ENCODE measurements at regions not wholly inside any gene's neighbourhood (a gene's known extent, or its start where the extent isn't known, plus 50 kb on each side); places are given as distances from the start of the nearest gene placed in this dataset.

DNA sequence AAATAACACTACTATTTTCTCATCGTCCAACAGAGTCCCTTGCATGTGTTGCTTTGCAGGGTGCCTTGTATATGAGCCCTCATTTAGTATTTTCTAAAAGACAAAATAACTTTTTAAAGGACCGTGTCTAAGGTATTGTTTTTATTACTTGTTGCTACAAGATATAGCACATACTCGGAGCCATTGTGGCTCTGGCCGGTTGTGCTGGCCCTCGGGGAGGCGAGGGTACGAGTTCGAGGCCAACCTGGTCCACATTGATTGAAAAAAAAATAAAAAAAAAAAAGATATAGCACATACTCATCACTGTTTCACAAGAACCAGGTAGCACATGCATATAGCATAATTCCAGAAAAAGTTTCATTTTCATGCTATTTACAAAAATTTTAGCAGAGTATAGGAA lies 869.2 kb downstream of the MRPL39 start:
- Histone ChIP-seq H4K91ac (replicated peaks; ENCODE audit: insufficient read length, low read length) (no peak overlapping the region), H3K23ac (ENCODE audit: insufficient read length) (no peak overlapping the region), H3K4me2 (ENCODE audit: insufficient read depth in 1 of 2, low read depth in 2 of 2, low read length in 2 of 2) (no peak overlapping the region), H2BK5ac (ENCODE audit: low read depth, low read length) (no peak overlapping the region), H2BK12ac (ENCODE audit: low read depth, low read length) (no peak overlapping the region), H3K56ac (replicated peaks; ENCODE audit: insufficient read length, low read depth, low read length) (no peak overlapping the region), H3K9ac (replicated peaks in 1 of 4; ENCODE audit: extremely low read depth in 1 of 4, low read depth in 3 of 4, low read length in 3 of 4) (no peak overlapping the region), H4K20me1 (replicated peaks in 1 of 2; ENCODE audit: control insufficient read depth in 1 of 2, insufficient read depth in 2 of 2, low read length in 2 of 2) (no peaks in the 10 kb centered on the region), H3K79me1 (ENCODE audit: low read depth, low read length) (no peaks in the 10 kb centered on the region), H3K27ac (ENCODE audit: low read depth, low read length) (no peak overlapping the region), H2BK15ac (ENCODE audit: low read length) (no peak overlapping the region), H3K27me3 (replicated peaks in 1 of 4; ENCODE audit: control insufficient read depth in 3 of 4, extremely low read depth in 1 of 4, insufficient read depth in 3 of 4, low read length in 3 of 4) (no peaks in the 10 kb centered on the region), H2AK5ac (ENCODE audit: low read depth, low read length) (no peak overlapping the region), H3K4ac (replicated peaks; ENCODE audit: insufficient read length, low read depth, low read length) (no peak overlapping the region), H3K79me2 (ENCODE audit: control insufficient read depth in 1 of 2, insufficient read depth in 2 of 2, low read length in 2 of 2) (no peaks in the 10 kb centered on the region), H4K8ac (ENCODE audit: extremely low read depth, insufficient read depth, low read length) (no peak overlapping the region), H3K36me3 (ENCODE audit: control insufficient read depth in 2 of 4, insufficient read depth in 4 of 4, low read length in 3 of 4) (no peaks in the 10 kb centered on the region), H2BK20ac (ENCODE audit: low read length) (no peak overlapping the region), H4K5ac (ENCODE audit: insufficient read length, low read depth, low read length) (no peak overlapping the region), H3K23me2 (ENCODE audit: low read depth, low read length) (no peaks in the 10 kb centered on the region), H3K14ac (ENCODE audit: insufficient read length) (no peak overlapping the region), H3K4me1 (replicated peaks in 1 of 4; ENCODE audit: control insufficient read depth in 3 of 4, insufficient read depth in 4 of 4, low read length in 3 of 4) (no peaks in the 10 kb centered on the region), H3K4me3 (ENCODE audit: extremely low read depth in 1 of 4, insufficient read depth in 2 of 4, low read depth in 3 of 4, low read length in 4 of 4) (no peak overlapping the region), H3K18ac (ENCODE audit: extremely low read depth, low read length) (no peak overlapping the region), H2BK120ac (replicated peaks; ENCODE audit: low read depth, low read length) (no peak overlapping the region), H3K9me3 (ENCODE audit: insufficient read depth in 2 of 2, low read depth in 1 of 2, low read length in 1 of 2) (peaks cover 9 to 19% of the 10 kb centered on the region in 2 experiments; a peak in 1 of 4 replicates), H2AFZ (ENCODE audit: low read length) (no peak overlapping the region)
- ChIA-PET CTCF (ENCODE audit: partially characterized antibody) (no interaction called here), POLR2A (ENCODE audit: partially characterized antibody) (no interaction called here)
- DNase-seq (ENCODE audit: low read depth in 1 of 2, low spot score in 2 of 2), result no peak
- no peak for TF ChIP-seq RFX5 (IDR thresholded peaks at IDR 0.05; ENCODE audit: borderline replicate concordance, low read depth, low read length)
- no peak for TF ChIP-seq KDM5A (IDR thresholded peaks at IDR 0.05; ENCODE audit: low read length)
- no peak for TF ChIP-seq MAX (IDR thresholded peaks at IDR 0.05)
- no peak for TF ChIP-seq SUZ12 (IDR thresholded peaks at IDR 0.05; ENCODE audit: low read length)
- WGBS, 2 experiments (ENCODE audit: extremely low coverage in 1 of 2, insufficient coverage in 1 of 2, insufficient read length in 1 of 2, insufficient replicate concordance in 2 of 2, low coverage in 1 of 2, low lambda C conversion rate in 2 of 2, missing lambda C conversion rate in 1 of 2), result 93% methylated on average over 8 of the region's 8 CpGs; no CpG with 5 or more reads in 1 of the 2 experiments
- FAIRE-seq, result no peak
